HG02884 (cell line): ENCODE measurements at regions not wholly inside any gene's neighbourhood (a gene's known extent, or its start where the extent isn't known, plus 50 kb on each side); places are given as distances from the start of the nearest gene placed in this dataset.
"Not testable (repeated sequence)": the region's sequence is repeated elsewhere in the genome, so short reads cannot be mapped to it uniquely, and the experiment has no call there.

Experiments used
- ATAC-seq: cut with Tn5 transposase; IDR thresholded peaks from one replicate; pipeline ENCODE4 v1.9.1; 2021; ENCODE audit warnings: mild to moderate bottlenecking, moderate library complexity; ENCODE audit not compliant: unreplicated experiment

DNA sequence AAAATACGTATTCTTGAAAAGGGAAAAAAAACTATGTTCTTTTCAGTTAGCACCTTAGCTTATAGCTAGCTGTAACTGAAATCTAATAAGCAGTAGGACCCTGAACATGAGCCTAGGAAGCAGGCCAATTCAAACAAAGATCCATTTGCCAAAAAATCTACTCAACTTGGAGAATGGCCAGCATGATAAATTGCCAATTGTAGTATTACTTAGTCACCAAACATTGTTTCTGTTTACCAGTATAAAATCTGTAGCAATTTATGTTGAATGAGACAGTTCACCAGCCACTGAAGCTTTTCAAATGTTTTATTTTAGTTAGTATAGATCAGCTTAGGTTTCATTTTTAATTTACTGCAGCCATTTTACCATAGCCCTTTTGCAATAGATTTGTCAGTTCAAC is 323.6 kb upstream of the DIPK2B start:
- ATAC-seq = no peak

DNA sequence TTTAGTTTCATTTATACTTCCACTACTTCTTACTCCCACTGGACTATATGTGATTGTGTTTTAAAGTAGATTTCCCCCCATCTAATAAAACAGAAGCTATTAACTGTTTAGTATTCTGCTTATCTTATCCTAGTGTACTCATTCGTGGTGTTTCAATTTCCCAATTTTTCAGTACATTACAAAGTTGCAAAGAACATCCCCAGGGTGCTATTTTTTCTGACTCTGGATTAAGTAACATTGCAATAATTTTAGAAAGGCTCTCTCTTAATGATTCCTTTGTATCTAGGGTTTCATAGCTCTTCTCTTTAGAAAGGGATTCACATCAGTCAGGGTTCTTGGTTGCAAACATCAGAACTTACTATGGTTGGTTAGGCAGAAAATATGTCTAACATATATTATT is 317.9 kb upstream of the DIPK2B start:
- ATAC-seq = no peak

- no peak for ATAC-seq
Observed at GRCh38 chrX:45517090-45517973, 316.7 kb upstream of the DIPK2B start.

GRCh38 chrX:45515262-45516215 is 314.9 kb upstream of the DIPK2B start:
- ATAC-seq = no peak

DNA sequence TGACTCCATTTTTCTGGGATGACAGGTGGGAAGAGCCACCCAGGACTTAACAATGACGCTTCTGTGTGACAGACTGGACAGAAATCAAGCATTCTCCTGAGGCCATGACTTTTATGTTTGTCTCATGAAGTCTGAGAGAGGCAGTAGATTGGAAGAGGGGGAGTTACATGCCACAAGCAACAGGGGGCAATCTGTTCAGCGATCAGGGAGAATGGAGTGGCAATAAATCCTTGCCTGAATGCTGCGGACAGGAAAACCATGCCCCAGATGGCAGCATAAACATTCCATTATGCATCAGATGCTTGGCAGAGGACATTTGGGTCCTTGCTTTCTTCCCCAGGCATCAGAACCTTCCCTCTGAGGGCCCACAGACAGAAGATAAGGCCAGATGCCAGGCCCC is 312.4 kb upstream of the DIPK2B start:
- ATAC-seq = no peak

DNA sequence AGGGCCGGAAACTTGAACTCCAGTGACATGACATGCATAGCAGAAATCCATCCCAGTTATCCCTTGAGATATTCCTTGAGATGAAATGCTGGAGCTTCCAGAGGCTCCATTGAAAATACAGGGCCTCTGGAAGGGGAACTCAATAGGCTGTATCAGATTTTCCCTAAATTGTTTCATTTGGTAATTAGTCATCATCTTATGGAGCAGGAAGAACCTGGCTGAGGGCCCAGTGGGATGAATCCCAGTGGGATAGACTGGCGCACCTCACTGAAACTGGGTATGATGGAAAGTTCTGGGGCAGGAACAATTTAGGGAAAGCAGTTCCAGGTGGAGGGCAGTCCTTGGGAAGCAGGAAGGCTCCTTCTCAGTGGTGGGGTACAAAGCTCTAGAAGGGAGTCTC is 307.8 kb upstream of the DIPK2B start:
- ATAC-seq = no peak

DNA sequence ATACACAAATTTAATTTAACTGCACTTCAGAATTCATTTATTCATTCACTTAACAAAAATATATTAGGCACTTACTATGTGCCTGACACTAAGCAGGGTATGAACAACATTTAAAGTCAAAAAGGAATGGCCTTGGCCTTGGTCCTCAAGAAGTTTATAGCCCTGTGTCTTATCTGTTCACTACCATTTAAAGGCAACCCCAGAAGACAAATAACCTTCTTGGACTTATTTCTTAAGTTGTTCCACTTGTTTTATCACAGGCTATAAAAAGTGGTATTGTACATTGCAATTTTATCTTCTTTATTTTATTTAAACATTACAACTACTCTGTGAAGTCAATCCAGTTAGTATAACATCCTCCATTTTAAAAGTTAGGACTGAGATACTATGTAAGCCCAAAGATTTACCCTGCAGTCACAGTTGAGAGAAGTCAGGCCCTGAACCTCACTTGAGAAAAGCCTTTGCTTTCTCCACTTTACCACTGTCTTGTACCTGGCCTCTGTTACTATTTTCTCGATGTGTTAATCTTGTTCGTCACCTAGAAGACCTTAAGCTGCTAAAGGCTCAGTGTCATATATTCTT is 305.6 kb upstream of the DIPK2B start:
- no peak for ATAC-seq

DNA sequence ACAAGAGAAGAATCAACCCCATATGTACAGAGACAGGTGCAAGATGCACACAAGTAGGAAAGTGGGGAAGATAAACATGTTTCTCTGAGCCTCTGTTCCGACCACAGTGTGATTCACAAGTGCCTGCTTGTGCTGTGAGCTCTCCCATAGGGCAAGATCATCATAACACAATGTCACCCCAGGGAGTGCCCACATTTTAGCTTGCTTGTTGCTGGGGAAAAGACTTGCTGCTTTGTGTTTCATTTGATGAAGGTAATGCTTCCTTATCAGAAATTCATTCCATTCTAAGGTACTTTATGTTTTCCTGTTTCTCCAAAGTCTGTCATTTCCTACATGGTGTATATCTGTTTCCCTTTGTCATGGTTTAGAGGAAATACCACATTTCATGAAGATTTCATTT is 304.5 kb upstream of the DIPK2B start:
- ATAC-seq = no peak

GRCh38 chrX:45503787-45504362 is 303.2 kb upstream of the DIPK2B start:
- not testable (repeated sequence) for ATAC-seq

DNA sequence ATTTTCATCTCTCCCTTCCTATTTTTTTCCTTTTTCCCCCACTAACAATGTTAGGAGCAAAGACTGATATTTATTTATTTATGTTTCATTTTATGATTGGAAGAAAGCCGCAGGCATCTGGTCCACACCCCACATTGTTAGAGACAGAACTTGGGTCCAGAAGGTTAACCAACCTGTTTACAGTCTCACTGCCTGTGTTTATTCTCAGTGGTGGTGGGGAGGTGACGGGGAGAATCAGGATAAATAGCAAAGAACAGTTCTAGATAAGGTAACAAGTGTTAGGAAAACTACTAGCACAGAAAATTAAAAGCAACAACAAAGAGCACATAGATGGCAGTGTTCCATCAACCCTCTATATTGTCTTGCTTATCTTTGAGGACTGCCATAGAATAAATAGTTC is 301.7 kb upstream of the DIPK2B start:
- no peak for ATAC-seq

GRCh38 chrX:45497290-45497689 is 296.6 kb upstream of the DIPK2B start:
- ATAC-seq = no peak

DNA sequence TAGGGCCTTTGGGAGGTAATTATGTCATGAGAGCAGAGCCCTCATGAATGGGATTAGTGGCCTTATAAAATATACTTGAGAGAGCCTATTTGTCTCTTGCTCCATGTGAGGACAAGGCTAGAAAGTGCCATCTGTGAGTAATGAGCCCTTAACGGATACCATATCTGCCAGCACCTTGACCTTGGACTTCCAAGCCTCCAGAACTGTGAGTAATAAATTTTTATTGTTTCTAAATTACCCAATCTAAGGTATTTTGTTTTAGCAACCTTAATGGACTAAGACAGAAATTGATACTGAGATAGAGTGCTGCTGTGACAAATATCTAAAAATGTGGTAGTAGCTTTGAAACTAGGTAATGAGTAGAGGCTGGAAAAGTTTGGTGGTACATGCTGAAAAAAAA is 285.0 kb upstream of the DIPK2B start:
- ATAC-seq = no peak

DNA sequence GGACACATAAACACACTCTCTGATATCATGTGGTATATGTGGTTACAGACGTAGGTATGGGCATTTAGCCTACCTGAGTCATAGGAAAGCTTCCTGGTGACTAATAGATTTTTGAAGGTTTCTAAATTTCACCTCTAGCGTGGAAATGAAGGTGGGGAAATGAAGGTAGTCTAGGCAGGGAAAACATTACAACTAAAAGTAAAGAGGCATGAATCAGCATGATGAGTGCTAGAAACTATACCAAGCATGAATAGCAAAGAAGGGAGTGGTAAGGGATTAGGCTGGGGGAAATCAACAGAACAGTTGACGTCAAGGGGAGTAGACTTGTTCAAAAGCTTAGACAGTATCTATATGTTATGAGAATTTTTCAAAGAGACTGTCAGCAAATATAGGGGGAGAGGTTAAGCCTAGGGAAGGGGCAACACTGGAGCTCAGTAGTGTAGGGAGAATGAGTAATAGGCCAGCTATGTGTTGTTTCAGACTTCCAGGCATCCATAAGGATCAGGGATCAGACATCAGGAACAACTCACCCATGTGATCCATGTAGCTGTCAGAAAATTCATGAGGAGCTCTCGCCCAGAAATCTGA is 279.3 kb upstream of the DIPK2B start:
- no peak for ATAC-seq

GRCh38 chrX:45479196-45479834 is 278.6 kb upstream of the DIPK2B start:
- no peak for ATAC-seq

GRCh38 chrX:45472968-45473367 is 272.3 kb upstream of the DIPK2B start:
- no peak for ATAC-seq

- not testable (repeated sequence) for ATAC-seq
Observed at GRCh38 chrX:45467537-45467936, 266.9 kb upstream of the DIPK2B start.

DNA sequence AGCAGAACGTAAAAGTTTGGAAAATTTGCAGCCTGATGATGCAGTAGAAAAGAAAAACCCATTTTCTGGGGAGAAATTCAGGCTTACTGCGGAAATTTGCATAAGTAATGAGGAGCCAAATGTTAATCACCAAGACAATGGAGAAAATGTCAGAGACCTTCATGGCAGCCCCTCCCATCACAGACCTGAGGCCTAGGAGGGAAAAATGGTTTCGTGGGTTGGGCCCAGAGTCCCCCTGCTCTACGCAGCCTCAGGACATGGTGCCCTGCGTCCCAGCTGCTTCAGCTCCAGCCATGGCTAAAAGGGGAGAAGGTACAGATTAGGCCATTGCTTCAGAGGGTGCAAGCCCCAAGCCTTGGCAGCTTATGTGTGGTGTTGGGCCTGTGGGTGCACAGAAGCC is 255.1 kb upstream of the DIPK2B start:
- not testable (repeated sequence) for ATAC-seq

DNA sequence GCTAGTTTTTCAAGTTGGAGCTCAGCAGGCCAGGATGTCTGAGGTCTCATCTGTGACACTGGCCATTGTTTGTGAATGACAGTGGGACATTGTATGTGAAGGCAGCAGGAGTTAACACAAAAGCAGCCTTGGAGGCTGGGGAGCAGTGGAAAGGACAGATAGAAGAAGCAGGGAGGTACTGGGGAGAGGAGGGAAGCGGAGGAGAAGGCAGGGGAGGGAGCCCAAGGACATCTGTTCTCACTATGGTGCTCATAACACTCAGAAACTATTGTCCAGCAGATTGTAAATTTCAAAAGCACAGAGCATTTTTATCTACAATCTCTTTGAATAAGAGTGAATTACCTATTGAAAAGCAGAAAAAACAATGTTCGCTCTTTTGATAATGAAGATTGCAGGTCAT is 253.6 kb upstream of the DIPK2B start:
- ATAC-seq = no peak

DNA sequence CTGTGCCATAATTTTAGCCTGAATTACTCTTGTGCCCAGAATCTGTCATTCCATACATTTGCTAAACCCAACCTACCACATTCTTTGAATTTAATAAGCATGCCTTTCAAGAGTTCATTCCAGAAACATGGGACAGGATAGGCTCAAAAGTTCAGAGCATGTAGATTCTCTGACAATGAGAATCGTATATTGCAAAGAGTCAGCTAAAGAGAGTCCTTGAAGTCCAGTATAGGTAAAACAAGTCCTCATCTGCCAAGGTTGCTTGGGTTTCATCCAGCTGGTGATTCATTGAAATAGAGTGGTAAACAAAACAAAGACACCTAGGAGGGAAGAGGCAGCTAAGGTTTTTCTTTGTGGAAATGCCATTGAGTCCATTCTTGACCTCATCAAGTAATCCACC is 249.3 kb upstream of the DIPK2B start:
- ATAC-seq = no peak

- ATAC-seq = no peak
Observed at GRCh38 chrX:45447995-45448394, 247.3 kb upstream of the DIPK2B start.
